Neural cell (in vitro differentiated cells): ENCODE measurements at regions not wholly inside any gene's neighbourhood (a gene's known extent, or its start where the extent isn't known, plus 50 kb on each side); places are given as distances from the start of the nearest gene placed in this dataset.

Source experiments
- H2AFZ ChIP-seq: fragments of 200-600, 300-800 bp; sonication (generic), shearing (Covaris generic); 2 replicates; pipeline ENCODE4 v1.6.0; 2014; ENCODE audit warnings: low read depth, mild to moderate bottlenecking, antibody characterized with exemption, low read length, moderate library complexity
- H3F3A ChIP-seq: fragments of 200-600 bp; shearing (Covaris generic); 2 replicates; pipeline ENCODE4 v1.6.1; 2016; ENCODE audit warnings: mild to moderate bottlenecking, moderate library complexity, mixed read lengths, antibody characterized with exemption, low read length; ENCODE audit not compliant: insufficient read depth, poor library complexity, severe bottlenecking
- H3K27ac ChIP-seq: fragments of 200-600, 300-800 bp; sonication (generic), shearing (Covaris generic); 2 replicates; pipeline ENCODE4 v1.5.1; 2014; ENCODE audit warnings: mild to moderate bottlenecking, low read length, moderate library complexity
- H3K27me3 ChIP-seq: fragments of 300-800, 200-600 bp; sonication (generic), shearing (Covaris generic); 2 replicates; pipeline ENCODE4 v1.6.0; 2014; ENCODE audit warnings: mild to moderate bottlenecking, low read depth, low read length, moderate library complexity; ENCODE audit not compliant: insufficient read depth
- H3K36me3 ChIP-seq: fragments of 300-800, 200-600 bp; sonication (generic), shearing (Covaris generic); 2 replicates; pipeline ENCODE4 v1.5.1; 2014; ENCODE audit warnings: mild to moderate bottlenecking, antibody characterized with exemption, low read length, moderate library complexity; ENCODE audit not compliant: insufficient read depth
- H3K4me2 ChIP-seq: fragments of 300-800, 200-600 bp; sonication (generic), shearing (Covaris generic); 2 replicates; pipeline ENCODE4 v1.6.0; 2014; ENCODE audit warnings: mild to moderate bottlenecking, low read length
- H3K4me3 ChIP-seq: fragments of 300-800, 200-600 bp; sonication (generic), shearing (Covaris generic); 2 replicates; pipeline ENCODE4 v1.5.1; 2014; ENCODE audit warnings: mild to moderate bottlenecking, low read length, moderate library complexity
- H3K79me2 ChIP-seq: fragments of 200-600 bp; shearing (Covaris generic); replicated peaks from 2 replicates; pipeline ENCODE4 v1.6.0; 2014; ENCODE audit warnings: mild to moderate bottlenecking, low read length, moderate library complexity; ENCODE audit not compliant: insufficient read depth
- H3K9ac ChIP-seq: fragments of 300-800, 200-600 bp; sonication (generic), shearing (Covaris generic); 2 replicates; pipeline ENCODE4 v1.6.1; 2016; ENCODE audit warnings: mild to moderate bottlenecking, low read length, mixed read lengths
- H3K9me2 ChIP-seq: fragments of 200-600 bp; shearing (Covaris generic); 2 replicates; pipeline ENCODE4 v1.6.1; 2016; ENCODE audit warnings: mild to moderate bottlenecking, low read length, mixed read lengths; ENCODE audit not compliant: insufficient read depth
- H3K9me3 ChIP-seq: fragments of 200-600, 300-800 bp; sonication (generic), shearing (Covaris generic); 2 replicates; pipeline ENCODE4 v1.6.1; 2016; ENCODE audit warnings: mild to moderate bottlenecking, mixed run types, low read length, moderate library complexity, mixed read lengths
- H4K20me1 ChIP-seq: fragments of 200-600 bp; shearing (Covaris generic); 2 replicates; pipeline ENCODE4 v1.6.1; 2016; ENCODE audit warnings: mild to moderate bottlenecking, mixed run types; ENCODE audit not compliant: insufficient read depth
- EP300 ChIP-seq: fragments of 450-650 bp; conservative IDR thresholded peaks from 2 replicates; pipeline ENCODE4 v1.6.1; 2014; ENCODE audit warnings: antibody characterized with exemption, mild to moderate bottlenecking, moderate library complexity; ENCODE audit not compliant: poor library complexity, severe bottlenecking
- EZH2 ChIP-seq: fragments of 200-600, 300-800 bp; shearing (Covaris generic), sonication (generic); IDR thresholded peaks from 2 replicates; pipeline ENCODE4 v1.6.1; 2014; ENCODE audit warnings: antibody characterized with exemption, low read length, borderline replicate concordance, mild to moderate bottlenecking; ENCODE audit not compliant: insufficient read depth, poor library complexity, severe bottlenecking
- MXI1 ChIP-seq: fragments of 450-650 bp; conservative IDR thresholded peaks from 2 replicates; pipeline ENCODE4 v1.6.1; 2014; ENCODE audit warnings: antibody characterized with exemption, mild to moderate bottlenecking; ENCODE audit not compliant: poor library complexity, severe bottlenecking
- POLR2AphosphoS5 ChIP-seq: IDR thresholded peaks from 2 replicates; pipeline ENCODE4 v1.6.1; 2012
- RAD21 ChIP-seq: fragments of 450-650 bp; conservative IDR thresholded peaks from 2 replicates; pipeline ENCODE4 v1.6.1; 2014; ENCODE audit warnings: antibody characterized with exemption, mild to moderate bottlenecking, moderate library complexity
- SMC3 ChIP-seq: fragments of 450-650 bp; conservative IDR thresholded peaks from 2 replicates; pipeline ENCODE4 v1.6.1; 2014; ENCODE audit warnings: antibody characterized with exemption, mild to moderate bottlenecking, moderate library complexity; ENCODE audit not compliant: poor library complexity
- TAF1 ChIP-seq: IDR thresholded peaks from 2 replicates; pipeline ENCODE4 v1.6.1; 2012; ENCODE audit warnings: low read depth
- TF ChIP-seq, protein P1 (sequence below): IDR thresholded peaks from 2 replicates; pipeline ENCODE4 v1.6.1; 2012; ENCODE audit warnings: borderline replicate concordance
- TF ChIP-seq, protein P2 (sequence below): fragments of 450-650 bp; IDR thresholded peaks from 2 replicates; pipeline ENCODE4 v1.5.1; 2014; ENCODE audit warnings: antibody characterized with exemption, mild to moderate bottlenecking, moderate library complexity; ENCODE audit not compliant: poor library complexity, severe bottlenecking

GRCh38 chr7:41861642-41862041, 158.8 kb upstream of the INHBA start:
- H3K79me2 ChIP-seq, result no peaks in the 10 kb centered on the region
- H3F3A ChIP-seq, result no peaks in the 10 kb centered on the region
- H3K9me2 ChIP-seq, result no peaks in the 10 kb centered on the region
- H3K36me3 ChIP-seq, result no peaks in the 10 kb centered on the region
- H3K27ac ChIP-seq, result no peak overlapping the region
- no peak overlapping the region for H2AFZ ChIP-seq
- TF ChIP-seq, protein P1, sequence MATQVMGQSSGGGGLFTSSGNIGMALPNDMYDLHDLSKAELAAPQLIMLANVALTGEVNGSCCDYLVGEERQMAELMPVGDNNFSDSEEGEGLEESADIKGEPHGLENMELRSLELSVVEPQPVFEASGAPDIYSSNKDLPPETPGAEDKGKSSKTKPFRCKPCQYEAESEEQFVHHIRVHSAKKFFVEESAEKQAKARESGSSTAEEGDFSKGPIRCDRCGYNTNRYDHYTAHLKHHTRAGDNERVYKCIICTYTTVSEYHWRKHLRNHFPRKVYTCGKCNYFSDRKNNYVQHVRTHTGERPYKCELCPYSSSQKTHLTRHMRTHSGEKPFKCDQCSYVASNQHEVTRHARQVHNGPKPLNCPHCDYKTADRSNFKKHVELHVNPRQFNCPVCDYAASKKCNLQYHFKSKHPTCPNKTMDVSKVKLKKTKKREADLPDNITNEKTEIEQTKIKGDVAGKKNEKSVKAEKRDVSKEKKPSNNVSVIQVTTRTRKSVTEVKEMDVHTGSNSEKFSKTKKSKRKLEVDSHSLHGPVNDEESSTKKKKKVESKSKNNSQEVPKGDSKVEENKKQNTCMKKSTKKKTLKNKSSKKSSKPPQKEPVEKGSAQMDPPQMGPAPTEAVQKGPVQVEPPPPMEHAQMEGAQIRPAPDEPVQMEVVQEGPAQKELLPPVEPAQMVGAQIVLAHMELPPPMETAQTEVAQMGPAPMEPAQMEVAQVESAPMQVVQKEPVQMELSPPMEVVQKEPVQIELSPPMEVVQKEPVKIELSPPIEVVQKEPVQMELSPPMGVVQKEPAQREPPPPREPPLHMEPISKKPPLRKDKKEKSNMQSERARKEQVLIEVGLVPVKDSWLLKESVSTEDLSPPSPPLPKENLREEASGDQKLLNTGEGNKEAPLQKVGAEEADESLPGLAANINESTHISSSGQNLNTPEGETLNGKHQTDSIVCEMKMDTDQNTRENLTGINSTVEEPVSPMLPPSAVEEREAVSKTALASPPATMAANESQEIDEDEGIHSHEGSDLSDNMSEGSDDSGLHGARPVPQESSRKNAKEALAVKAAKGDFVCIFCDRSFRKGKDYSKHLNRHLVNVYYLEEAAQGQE, result no peak
- TF ChIP-seq EP300 (no peak), SMC3 (no peak), RAD21 (no peak), POLR2AphosphoS5 (no peak), MXI1 (no peak), TAF1 (no peak), EZH2 (no peak)
- TF ChIP-seq, protein P2, sequence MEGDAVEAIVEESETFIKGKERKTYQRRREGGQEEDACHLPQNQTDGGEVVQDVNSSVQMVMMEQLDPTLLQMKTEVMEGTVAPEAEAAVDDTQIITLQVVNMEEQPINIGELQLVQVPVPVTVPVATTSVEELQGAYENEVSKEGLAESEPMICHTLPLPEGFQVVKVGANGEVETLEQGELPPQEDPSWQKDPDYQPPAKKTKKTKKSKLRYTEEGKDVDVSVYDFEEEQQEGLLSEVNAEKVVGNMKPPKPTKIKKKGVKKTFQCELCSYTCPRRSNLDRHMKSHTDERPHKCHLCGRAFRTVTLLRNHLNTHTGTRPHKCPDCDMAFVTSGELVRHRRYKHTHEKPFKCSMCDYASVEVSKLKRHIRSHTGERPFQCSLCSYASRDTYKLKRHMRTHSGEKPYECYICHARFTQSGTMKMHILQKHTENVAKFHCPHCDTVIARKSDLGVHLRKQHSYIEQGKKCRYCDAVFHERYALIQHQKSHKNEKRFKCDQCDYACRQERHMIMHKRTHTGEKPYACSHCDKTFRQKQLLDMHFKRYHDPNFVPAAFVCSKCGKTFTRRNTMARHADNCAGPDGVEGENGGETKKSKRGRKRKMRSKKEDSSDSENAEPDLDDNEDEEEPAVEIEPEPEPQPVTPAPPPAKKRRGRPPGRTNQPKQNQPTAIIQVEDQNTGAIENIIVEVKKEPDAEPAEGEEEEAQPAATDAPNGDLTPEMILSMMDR, result no peak
- H3K9ac ChIP-seq, result no peak overlapping the region
- H3K27me3 ChIP-seq, result no peaks in the 10 kb centered on the region
- H4K20me1 ChIP-seq, result no peaks in the 10 kb centered on the region
- no peak overlapping the region for H3K4me2 ChIP-seq
- H3K4me3 ChIP-seq, result no peak overlapping the region
- H3K9me3 ChIP-seq, result no peaks in the 10 kb centered on the region

DNA sequence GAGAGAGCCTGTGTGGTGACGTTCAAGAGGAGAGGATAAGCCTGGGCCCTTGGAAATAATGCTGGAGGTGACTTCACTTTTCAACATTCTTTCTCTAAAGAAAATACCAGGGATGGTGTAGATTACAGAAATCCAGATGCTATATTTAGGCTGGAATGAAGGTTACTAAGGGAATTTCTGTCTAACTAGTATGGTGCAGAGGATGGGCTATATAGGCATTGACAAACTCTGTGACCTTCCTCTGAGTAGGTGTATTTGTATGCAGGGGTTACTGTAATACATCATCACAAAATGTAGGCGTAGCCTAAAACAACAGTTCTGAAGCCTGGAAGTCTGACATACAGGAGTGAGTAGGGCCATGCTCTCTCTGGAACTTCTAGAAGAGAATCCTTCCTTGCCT, 155.3 kb upstream of the INHBA start:
- Histone ChIP-seq H3K27me3 (no peaks in the 10 kb centered on the region), H3K4me3 (no peak overlapping the region), H3K4me2 (no peak overlapping the region), H2AFZ (no peak overlapping the region), H3K79me2 (no peaks in the 10 kb centered on the region), H4K20me1 (no peaks in the 10 kb centered on the region), H3K9me2 (no peaks in the 10 kb centered on the region), H3K36me3 (no peaks in the 10 kb centered on the region), H3K27ac (no peak overlapping the region), H3F3A (no peaks in the 10 kb centered on the region), H3K9ac (no peak overlapping the region), H3K9me3 (no peaks in the 10 kb centered on the region)
- TF ChIP-seq EP300 (no peak), RAD21 (no peak), POLR2AphosphoS5 (no peak), SMC3 (no peak), EZH2 (no peak), TAF1 (no peak), MXI1 (no peak)
- TF ChIP-seq, protein P1, result no peak
- TF ChIP-seq, protein P2, result no peak
